ENCODE measurements at regions not wholly inside any gene's neighbourhood (a gene's known extent, or its start where the extent isn't known, plus 50 kb on each side); places are given as distances from the start of the nearest gene placed in this dataset.
"Not testable (repeated sequence)": the region's sequence is repeated elsewhere in the genome, so short reads cannot be mapped to it uniquely, and the experiment has no call there.

DNA sequence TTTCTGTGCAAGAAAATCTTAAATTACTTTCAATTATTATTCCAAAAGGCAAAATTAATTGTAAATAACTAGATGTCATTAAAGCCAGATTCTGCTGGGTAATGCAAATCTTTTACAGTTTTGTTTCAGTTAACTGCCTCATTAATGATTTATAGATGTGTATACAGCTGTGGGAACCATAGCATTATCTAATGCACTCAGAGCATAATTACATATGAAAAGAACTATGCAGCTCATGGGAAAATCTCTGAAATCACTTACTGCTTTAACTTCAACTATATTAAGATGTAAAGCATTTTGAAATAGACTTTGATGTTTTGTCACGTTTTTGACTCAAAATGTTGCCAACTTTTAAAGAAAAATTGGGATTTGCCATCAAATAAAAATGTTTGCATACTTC lies 630.3 kb upstream of the KLHL4 start:
- no peak for DNase-seq

GRCh38 chrX:86910027-86910426 lies 607.6 kb upstream of the KLHL4 start:
- DNase-seq = no peak

- DNase-seq = no peak
These were observed 606.8 kb upstream of the KLHL4 start for GRCh38 chrX:86910602-86911311.

- no peak for DNase-seq
These were observed 603.0 kb upstream of the KLHL4 start for GRCh38 chrX:86914569-86914968.

DNA sequence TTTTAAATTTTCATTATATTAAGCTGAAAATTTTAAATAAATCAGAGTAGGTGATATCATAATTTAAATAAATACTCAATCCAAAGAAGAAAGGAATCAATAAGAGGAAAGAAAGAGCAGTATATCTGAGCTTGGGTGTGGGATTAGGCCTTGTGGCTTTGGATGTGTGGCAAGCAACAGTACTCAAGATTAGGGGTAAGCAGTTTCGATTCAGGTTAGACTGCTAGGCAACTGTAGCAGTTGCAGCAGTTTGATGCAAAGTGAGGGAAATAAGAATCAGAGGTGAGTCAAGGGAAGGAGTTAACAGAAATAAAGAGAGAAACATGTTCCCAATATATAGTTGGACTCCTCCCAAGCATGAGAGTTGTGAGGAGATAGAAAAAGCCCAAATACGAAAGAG lies 599.6 kb upstream of the KLHL4 start:
- DNase-seq = no peak

- DNase-seq = no peak
These were observed 587.2 kb upstream of the KLHL4 start for GRCh38 chrX:86930419-86930818.

DNA sequence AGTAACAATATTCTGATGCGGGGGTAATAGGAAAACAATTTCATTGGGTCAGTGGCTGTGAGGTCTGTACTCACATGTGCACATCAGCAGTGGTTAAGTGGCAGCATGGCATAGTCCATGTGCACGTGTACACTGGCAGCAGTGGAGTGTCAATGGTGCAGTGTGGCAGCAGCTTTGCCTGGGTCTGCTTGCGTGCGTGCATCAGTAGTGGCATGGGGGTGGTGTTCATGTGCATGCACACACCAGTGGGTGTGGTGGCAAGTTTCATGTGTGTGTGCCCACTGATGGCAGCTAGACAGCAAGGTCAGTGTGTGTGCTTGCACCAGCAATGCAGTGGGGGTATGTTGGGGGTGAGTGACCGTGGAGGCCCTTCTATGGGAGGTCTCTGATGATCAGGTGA lies 581.6 kb upstream of the KLHL4 start:
- DNase-seq = no peak

- peak; percentile 37 for DNase-seq
These were observed 571.0 kb upstream of the KLHL4 start for GRCh38 chrX:86946569-86946968.

DNA sequence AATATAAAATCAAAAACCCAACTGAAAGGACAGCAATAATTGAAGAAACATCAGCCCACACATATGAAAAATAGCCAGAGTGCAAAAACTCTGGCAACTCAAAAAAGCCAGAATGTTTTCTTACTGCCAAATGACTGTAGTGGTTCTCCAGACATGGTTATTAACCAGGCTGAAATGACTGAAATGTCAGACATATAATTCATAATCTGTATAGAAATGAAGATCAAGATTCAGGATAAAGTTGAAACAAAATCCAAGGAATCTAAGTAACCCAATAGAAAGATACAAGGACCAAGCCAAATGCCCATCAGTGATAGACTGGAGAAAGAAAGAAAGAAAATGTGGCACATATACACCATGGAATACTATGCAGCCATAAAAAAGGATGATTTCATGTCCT lies 553.3 kb upstream of the KLHL4 start:
- no peak for DNase-seq

GRCh38 chrX:86981326-86981879 lies 536.2 kb upstream of the KLHL4 start:
- no peak for DNase-seq

DNA sequence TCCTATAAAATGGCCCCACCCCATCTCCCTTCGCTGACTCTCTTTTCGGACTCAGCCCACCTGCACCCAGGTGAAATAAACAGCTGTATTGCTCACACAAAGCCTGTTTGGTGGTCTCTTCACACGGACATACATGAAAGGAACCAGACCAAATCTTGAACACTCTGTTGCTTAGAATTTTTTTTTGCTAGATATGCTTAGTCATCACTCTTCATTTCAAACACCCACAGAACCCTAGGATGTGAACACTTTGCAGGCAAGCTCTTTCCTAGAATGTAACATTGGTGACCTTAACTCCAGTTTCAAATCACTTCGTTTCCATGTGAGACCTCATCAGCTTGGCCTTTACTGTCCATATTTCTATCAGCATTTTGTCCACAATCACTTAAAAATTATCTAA lies 530.3 kb upstream of the KLHL4 start:
- DNase-seq = not testable (repeated sequence)

DNA sequence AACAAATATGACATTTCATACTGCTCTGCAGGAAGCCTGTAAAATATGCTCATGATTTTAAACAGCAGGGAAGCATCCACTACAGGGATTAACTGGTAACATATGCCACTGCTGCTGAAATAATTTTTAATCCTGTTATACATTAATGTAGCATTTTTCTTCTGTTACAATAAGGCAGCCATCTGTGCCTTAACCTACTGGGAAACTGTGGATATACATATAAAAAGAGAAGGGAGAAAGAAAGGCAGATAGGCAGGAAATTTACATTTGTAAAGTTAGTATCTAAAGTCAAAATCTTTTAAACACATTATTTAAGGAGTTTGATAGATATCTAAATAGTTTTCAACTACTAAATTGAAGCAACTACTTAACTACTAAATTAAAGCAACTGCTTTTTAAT lies 514.6 kb upstream of the KLHL4 start:
- no peak for DNase-seq

DNA sequence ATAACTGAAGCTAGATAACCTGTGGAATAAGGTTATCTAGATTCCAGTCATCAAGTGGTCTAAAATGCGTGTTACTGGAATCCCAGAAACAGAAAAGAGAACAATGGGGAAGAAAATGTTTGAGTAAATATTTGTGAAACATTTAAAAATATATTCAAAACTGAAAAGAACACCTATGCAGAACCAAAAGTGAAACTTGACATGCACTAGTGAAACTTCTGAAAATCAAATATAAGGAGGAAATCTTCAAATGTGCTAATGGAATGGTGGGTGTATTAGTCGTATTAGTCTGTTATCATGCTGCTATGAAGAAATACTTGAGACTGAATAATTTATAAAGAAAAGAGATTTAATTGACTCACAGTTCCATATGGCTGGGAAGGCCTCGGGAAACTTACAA lies 512.4 kb upstream of the KLHL4 start:
- no peak for DNase-seq

DNA sequence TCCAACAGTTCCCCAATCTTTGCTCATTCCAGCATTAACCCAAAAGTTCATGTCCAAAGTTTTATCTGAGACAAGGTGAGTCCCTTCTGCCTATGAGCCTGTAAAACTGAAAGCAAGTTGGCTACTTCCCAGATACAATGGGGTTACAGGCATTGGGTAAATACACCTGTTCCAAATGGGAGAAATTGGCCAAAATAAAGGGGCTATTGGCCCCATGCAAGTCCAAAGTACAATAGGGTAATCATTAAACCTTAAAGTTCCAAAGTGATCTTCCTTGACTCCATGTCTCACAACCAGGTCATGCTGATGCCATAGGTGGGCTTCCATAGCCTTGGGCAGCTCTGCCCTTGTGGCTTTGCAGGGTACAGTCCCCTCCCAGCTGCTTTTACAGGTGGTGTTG lies 511.7 kb upstream of the KLHL4 start:
- DNase-seq = no peak

- no peak for DNase-seq
These were observed 511.0 kb upstream of the KLHL4 start for GRCh38 chrX:87006561-87006960.

DNA sequence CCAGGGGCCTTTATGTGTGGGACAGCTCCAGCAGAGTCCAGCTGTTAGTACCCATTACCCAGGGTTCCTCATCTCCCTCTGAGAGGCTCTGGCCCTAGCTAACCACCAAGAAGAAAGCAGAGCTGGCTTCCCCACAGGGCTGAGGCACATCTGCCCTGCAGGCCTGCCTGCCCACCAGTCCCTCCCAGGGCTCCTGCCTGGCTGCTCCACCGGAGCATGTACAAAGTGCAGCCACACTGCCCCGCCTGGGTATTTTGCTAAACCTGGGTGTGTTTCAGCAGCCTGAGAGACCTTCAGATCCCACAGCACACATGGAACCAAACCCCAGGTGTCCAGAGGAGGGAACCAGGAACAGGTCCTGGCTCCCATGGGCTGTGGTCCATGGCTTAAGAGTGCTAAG lies 500.4 kb upstream of the KLHL4 start:
- DNase-seq = no peak

DNA sequence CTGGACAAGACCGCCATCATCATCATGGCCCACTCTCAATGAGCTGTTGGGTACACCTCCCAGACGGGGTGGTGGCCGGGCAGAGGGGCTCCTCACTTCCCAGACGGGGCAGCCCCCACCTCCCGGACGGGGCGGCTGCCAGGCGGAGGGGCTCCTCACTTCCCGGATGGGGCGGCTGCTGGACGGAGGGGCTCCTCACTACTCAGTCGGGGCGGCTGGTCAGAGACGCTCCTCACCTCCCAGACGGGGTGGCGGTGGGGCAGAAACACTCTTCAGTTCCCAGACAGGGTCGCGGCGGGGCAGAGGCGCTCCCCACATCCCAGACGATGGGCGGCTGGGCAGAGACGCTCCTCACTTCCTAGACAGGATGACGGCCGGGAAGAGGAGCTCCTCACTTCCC lies 484.5 kb upstream of the KLHL4 start:
- DNase-seq = not testable (repeated sequence)

GRCh38 chrX:87045352-87045751 lies 472.2 kb upstream of the KLHL4 start:
- no peak for DNase-seq

- DNase-seq = no peak
These were observed 468.0 kb upstream of the KLHL4 start for GRCh38 chrX:87049567-87049966.

DNA sequence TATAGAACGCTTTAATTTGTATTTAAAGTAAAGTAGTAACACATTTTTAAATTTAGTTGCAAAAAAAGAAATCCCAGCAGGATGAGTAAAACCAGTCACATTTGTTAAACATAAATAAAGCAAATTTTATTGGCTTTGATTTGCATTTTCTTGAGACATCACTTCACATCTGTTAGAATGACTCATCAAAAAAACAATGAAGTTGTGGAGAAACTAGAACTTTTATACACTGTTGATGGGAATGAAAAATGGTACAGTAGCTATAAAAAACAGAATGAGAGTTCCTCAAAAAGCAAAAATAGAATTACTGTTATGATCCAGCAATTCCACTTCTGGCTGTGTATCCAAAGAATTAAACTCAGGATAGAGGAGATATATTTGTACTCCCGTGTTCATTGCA lies 454.0 kb upstream of the KLHL4 start:
- DNase-seq = no peak

DNA sequence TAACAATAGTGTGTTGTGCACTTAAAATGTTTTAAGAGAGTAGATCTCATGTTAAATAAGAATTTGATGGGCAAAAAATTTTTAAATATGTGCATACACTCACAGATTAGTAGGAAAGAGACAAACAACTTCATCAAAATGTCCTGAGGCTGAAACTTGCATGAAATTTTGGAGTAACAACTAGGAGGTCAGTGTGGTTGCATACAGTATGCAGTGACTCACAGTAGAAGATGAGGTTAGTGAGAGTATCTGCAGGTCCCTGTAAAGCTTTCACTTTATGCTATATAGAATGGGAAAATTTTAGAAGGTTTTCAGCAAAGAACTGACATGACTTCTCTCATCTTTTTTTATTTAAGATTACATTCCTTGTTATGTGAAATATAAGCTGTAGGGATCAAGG lies 453.1 kb upstream of the KLHL4 start:
- no peak for DNase-seq

DNA sequence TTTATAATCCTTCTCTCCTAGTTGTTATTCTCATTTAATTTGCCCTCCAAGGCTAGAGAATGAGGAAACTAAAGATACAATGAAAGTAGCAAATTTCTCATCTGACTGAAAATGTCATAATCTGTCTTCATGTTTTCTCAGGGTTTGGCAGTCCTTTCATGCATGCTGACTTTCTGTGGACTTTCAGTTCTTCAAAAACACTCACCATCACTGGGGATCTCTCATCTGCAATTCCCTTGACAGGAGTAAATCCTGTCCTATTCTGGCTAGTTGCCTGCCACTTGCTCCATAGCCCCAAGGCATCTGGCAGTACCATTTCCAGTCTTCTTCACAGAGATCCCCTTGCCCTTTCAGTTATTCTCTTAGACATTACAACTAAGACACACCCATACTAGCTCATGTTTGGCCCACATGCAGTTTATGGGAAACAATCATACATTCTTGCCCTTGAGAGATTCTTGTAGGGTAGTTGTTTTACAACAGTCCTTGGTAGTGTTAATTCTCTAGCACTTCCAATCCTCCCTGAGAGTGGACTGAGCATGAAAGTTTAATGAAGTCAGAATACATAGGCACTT lies 449.7 kb upstream of the KLHL4 start:
- DNase-seq = no peak

- DNase-seq = no peak
These were observed 439.4 kb upstream of the KLHL4 start for GRCh38 chrX:87078231-87078630.

- no peak for DNase-seq
These were observed 419.1 kb upstream of the KLHL4 start for GRCh38 chrX:87098477-87098876.

All from left kidney (tissue), 1 donor.